ENCODE measurements at regions not wholly inside any gene's neighbourhood (a gene's known extent, or its start where the extent isn't known, plus 50 kb on each side); places are given as distances from the start of the nearest gene placed in this dataset.

DNA sequence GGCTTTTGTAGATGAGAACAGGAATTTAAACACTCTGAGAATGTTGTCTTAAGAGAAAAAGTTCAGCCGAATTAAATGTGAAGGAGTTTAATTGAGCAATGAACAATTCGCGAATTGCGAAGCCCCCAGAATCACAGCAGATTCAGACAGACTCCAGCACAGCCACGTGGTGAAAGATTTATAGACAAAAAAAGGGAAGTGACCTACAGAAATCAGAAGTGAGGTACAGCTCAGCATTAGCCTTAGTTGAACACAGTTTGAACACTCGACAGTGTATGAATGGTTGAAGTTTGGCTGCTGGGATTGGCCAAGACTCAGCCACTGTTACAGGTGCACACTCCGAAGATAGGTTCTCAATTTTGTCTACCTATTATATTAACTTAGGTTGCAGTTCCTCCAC lies 264.0 kb upstream of the CHST9 start:
- TF ChIP-seq, protein P1, sequence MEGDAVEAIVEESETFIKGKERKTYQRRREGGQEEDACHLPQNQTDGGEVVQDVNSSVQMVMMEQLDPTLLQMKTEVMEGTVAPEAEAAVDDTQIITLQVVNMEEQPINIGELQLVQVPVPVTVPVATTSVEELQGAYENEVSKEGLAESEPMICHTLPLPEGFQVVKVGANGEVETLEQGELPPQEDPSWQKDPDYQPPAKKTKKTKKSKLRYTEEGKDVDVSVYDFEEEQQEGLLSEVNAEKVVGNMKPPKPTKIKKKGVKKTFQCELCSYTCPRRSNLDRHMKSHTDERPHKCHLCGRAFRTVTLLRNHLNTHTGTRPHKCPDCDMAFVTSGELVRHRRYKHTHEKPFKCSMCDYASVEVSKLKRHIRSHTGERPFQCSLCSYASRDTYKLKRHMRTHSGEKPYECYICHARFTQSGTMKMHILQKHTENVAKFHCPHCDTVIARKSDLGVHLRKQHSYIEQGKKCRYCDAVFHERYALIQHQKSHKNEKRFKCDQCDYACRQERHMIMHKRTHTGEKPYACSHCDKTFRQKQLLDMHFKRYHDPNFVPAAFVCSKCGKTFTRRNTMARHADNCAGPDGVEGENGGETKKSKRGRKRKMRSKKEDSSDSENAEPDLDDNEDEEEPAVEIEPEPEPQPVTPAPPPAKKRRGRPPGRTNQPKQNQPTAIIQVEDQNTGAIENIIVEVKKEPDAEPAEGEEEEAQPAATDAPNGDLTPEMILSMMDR (conservative IDR thresholded peaks at IDR 0.05 in 1 of 2, IDR thresholded peaks at IDR 0.05 in 1 of 2; ENCODE audit: low read depth in 1 of 2, low read length in 2 of 2), result no peak
- TF ChIP-seq EZH2 (IDR thresholded peaks at IDR 0.05; ENCODE audit: low read length, missing control alignments), result no peak

Measured in fibroblast of lung (primary cell).